ENCODE measurements at regions not wholly inside any gene's neighbourhood (a gene's known extent, or its start where the extent isn't known, plus 50 kb on each side); places are given as distances from the start of the nearest gene placed in this dataset.

GRCh38 chr4:58265734-58266133 lies 1155.5 kb upstream of the IGFBP7 start:
- TF ChIP-seq POLR2A (IDR thresholded peaks at IDR 0.05) (no peak), CTCF (IDR thresholded peaks at IDR 0.05) (no peak), POLR2AphosphoS5 (IDR thresholded peaks at IDR 0.05) (no peak), EP300 (IDR thresholded peaks at IDR 0.05) (no peak)

All from suprapubic skin (tissue), 4 donors.